GM21825 (cell line): ENCODE measurements at regions not wholly inside any gene's neighbourhood (a gene's known extent, or its start where the extent isn't known, plus 50 kb on each side); places are given as distances from the start of the nearest gene placed in this dataset.

Experiments used
- ATAC-seq: cut with Tn5 transposase; IDR thresholded peaks from one replicate; pipeline ENCODE4 v1.9.1; 2021; ENCODE audit warnings: mild to moderate bottlenecking, moderate library complexity; ENCODE audit not compliant: unreplicated experiment

DNA sequence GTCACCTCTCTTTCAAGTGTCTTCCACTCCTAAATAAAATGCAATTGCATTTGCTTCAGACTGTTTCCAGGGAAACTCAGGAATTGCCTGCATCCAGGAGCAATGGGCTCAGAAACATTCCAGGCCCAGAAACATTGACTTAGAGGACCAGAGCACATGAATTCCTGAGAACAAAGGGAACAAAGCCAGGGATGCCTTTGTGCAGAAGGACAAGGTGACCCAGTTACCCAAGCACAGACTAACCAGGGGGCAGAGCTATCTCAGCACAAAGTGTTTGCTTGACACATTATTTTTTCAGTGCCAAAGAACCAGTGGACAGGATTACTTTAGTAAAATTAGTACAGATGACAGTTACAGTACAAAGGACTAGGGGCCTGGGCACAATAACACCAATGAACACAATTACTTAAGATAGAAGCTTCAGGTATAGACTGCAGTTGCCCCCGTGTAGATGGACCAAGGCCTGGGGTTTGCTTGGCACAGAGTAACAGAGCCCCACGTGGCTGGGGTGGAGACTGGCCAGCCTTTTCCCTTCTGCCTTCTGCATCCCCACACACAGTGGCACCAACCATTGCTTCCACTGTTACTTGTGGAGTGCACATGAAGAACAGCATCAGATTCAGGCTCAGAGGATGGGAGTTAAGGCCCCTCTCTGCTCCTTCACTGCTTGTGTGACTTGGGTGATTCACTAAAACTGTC is 500.8 kb downstream of the INSC start:
- no peak for ATAC-seq

DNA sequence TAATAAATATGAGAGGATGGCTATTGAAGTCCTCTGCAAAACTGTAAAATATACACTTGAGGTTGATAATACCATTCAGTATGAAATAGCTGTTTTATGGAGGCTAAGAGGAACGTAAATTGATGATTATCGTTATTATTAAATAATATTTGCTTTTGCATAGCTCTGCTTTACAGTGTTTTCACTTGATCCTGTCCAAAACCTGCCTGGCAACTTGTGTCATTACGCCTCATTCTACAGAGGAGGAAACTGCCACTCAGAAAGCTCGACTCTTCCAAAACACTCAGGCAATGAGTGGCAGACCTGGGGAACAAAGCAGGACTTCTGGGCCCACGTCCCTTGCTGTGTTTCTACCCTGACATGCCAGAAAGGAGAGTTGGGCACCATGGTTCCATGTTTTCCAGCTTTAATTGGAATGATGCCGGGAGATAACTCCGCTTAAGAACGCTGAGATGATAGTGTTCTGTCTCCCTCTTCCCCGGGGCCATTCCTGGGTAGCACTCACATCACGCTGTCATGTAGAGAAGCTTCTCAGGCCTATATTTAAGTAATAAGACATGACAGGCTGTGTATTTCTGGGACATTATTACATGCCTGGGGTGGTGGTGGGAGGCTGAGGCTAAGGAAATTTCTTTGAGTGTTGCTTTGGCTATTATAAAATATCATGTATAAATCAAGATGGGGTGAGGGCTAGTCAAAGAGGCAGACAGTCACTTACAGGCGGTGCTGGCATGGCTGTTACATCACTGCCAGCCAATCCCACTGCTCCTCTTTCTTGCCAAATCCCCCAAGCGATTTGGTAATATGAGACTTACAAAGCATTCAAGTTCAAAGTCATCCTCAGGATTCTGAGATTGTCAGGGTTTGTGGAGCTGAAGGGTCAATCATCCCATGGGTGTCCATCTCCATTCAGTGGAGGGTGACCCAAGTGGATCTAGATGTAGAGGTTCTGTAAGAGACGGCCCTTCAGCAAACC is 501.7 kb downstream of the INSC start:
- ATAC-seq, result no peak

DNA sequence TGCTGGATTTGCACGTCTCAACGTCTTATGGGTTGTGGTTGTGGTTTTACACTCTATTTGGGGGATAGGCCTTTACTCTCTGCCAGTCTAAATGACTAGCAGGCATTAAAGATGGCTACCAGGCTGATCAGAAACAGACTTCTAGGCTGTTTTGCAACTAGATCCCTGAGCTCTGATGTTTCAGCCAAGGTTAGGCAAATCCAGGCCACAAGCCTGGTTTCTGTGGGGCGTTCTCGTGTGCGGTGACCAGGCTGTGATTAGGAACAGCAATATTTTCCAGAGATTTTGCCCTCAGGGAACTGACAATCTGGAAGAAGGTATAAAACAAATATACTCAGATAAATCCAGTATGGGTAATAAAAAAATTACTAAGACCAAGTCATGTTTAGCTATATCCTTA is 502.4 kb downstream of the INSC start:
- no peak for ATAC-seq

DNA sequence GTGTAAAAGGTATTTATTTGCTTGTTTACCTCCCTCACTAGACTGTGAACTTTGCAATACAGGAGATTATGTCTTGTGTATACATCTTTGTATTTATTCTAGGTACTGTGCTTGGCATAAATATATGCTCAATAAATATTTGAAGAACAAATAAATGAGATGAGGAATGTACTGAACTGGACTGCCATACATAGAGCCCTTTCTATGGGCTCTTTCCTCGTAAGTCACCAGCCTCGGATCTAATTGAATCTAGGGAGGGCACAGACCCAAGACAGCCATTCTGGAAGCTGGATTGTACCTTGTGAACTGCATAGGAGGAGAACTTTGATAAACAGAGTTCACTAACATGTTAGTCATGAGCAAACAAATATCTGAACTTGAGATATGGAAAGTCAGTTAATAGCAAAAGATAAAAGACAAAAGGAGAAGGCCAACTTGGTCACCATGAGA is 503.9 kb downstream of the INSC start:
- no peak for ATAC-seq

DNA sequence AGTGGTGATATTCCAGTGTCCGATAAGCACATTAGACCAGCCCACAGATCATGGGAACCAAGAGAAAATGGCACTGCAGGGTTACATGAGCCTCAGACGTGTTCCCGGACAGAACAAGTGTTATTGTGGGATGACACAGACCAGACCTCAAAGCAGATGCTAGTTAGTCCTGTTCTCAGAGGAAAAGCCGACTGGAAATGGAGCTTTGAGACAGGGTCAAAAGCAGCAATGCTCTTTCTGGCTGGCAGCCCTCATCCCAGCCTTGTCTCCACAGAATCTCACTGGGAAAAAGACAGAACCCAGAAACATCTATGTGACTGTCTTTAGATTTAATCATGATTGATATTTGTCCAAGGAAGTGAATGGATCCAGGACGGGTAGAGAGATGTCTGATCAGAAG is 506.8 kb downstream of the INSC start:
- ATAC-seq, result no peak

DNA sequence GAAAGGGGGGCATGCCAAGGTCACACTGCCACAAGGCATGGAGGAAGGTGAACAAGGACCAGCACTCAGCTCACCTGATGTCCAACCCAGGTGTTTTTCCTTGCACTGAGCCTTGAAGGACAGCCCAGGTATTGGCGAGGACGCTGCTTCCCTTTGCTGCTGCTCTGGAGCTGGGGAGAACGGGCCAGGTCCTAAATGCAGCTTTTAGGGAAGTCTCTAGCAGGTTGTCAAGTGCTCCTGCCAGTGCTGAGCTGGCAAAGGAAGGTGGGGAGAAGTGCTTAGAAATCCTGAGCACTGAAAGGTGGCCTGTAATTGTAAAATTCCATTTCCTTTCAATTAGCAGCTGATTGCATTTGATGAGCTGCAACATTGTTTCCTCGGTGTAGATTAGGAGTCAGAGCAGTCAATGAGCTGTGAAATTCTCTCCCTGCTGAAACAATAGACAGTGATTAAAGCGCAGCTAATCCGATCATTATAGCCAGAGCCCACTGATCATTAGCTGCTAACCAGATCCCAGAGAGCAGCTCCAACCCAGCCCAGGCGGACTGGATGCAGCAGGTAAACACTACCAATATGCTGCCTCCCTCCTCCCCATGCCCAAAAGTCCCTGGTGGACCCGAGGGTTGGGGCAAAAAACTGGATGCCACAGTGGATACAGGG is 507.6 kb downstream of the INSC start:
- ATAC-seq, result no peak

DNA sequence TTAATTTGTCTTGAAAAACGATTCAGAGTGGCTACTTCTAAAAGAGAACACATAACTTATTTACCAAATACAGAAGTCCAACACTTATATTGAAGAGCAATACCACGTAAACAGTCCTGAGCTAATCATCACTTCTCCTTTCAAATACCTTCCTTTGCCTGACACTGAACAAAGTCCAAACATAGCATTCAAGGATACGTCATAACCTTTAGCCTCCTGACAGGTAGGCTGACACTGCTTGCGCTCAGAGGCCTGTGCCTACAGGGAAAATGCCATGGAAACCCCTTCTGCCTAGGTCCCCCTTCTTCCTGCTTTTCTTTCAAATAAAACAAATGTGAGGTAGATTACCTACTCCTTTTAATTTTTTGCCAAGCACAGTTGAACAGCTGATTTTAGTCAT is 510.0 kb downstream of the INSC start:
- ATAC-seq, result no peak

DNA sequence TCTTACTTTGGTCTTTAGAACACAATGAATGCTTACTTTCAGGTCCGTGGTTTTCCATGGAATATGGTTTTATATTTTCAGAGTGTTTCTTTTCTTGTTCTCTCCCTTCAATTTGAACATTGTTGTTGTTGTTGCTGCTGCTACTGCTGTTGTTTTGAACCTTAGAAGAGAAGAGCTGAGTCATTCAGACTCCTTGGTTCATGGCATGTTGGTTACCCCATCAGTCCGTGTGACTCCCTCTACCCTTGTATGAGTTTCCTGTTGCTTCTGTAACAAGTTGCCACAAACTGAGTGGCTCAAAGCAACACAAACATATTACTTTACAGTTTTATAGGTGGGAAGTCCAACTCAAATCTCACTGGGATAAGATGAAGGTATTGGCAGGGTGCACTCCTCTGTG is 511.0 kb downstream of the INSC start:
- no peak for ATAC-seq

DNA sequence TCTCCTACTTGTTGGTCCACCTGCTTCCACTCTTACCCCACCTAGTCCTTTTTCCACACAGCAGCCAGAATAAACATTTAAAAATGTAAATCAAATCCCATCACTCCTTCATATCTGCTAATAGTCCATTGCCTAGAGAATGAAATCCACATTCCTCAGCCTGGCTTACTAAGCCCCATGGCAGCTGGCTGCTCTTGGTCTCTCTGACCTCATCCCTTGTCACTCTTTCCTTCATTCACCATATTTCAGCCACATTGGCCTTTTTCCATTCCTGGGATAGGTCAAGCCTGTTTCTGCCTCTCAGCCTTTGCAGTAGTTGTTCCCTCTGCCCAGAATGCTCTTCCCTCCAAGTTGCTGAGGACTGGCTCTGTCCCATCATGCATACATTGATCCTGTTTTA is 512.8 kb downstream of the INSC start:
- ATAC-seq, result no peak

DNA sequence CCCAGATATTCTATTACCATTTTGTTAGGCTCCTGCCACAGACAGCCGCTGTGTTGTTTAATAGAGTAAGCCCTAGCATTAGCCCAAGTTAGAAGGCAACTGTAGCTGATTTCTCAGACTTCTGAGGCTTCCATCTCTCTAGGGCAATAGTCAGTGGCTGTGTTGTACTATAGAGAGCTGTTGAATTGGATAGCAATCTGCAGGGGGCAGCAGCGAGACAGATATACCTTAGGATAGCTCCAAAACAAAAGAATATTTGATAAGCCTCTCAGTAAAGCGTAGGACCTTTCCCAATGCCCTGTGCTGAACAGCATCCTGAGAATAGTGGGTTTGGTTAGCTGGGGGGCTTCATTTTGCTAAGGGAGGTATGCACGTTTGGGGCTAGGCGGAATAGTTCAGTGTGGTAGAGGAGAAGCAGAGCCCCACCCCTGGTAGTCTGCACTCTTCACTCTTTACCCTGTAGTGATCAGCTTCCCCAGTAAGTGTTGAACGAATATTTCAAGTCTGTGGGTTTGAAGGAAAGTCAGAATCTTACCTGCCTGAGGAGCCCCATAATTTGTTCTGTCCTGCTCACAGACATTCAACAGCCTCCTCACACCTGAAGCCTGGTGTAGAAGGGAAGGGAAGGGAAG is 515.1 kb downstream of the INSC start:
- no peak for ATAC-seq

DNA sequence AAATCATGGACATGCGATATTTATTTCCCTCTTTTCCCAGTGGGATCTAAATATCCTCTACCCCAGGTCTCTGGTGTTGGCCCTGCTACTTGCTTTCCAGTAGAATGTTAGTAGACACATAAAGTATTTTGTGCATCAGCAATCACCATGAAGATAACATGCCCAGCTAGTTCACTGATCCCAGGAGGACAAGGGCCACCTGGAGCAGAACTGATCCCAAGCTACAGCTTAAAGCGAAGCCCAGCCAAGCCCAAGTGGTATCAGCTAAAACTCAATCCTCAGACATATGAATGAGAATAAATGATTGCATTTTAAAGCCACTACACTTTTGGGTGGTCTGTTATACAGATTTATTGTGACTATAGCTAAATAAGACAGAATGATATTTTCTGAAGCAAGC is 516.2 kb downstream of the INSC start:
- ATAC-seq, result no peak

DNA sequence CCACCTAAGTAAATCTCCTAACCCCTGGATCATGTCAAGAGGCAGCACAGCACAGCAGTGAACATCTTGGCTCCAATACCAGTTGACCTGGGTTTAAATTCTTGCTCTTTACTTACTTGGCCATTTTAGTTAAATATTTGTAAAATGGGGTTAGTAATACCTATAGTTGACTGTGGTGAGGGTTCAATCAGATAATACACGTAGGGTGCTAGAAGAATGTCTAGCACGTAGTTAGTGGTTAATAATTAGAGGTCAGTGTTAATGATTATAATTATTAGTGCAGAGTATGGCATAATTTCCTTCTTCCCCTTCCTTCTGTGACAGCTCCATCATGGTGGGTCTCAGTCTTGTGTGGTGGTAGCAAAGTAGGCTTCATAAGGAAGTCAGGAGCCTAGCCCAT is 520.8 kb downstream of the INSC start:
- ATAC-seq, result no peak

DNA sequence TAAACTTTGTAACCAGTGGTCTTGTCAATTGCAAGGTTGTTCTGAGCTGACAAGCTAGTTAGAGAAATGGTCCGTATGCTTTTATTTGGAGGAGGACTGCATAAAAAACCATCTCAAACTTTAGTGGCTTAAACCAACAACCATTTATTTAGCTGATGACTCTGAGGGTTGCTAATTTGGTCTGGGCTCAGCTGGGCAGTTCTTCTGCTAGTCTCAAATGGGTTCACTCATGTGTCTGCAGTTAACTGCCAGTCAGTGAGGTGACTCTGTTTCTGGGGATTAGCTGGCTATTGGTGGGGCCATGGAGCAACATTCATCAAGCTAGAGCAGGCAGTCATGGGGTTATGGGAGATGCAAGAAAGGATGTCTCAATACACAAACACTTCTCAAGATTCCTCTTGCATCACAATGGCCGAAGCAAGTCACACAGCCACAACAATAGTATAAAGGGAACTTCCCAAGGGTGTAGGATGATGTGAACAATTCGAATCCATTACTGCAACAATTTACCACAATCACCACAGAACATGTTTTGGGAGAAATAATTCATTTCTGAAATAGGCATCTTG is 521.9 kb downstream of the INSC start:
- ATAC-seq, result no peak

DNA sequence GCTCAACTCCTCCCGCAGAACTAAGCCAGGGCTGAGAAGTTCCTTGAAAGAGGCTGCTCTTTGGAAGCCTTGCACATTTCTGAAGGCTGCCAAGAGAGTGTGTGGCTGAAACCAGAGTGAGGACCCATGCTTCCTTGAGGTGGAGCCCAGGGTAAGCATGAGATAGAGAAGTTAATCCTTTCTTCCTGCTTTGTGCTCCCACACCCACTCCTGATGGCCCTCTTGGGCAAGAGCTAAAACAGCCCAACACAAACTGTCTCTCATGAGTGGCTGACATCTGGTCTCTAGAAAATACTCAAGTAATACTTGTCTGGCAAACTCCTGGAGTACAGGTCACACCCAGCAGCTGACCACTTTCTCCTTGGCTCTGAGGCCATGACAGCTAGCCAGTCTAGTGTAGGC is 523.7 kb downstream of the INSC start:
- ATAC-seq, result no peak

DNA sequence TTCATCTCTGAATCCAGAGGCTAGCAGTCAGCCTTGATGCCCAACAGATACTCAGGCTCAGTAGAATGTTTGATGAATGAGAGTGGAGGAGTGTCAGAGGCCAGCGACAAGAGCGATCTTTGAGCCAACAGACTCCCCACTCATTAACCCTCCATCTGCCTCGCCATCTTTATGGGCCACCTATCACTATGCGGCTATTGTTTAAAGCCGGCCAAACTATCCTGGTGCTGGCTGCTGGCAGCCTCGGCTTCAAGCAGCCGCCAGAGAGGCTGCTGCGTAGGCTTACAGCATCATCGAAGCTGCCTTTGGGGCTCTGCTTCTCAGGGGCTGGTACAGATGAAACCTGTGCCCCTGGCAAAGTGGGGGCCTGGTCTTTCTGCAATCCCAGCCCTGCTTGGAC is 525.6 kb downstream of the INSC start:
- ATAC-seq, result no peak

DNA sequence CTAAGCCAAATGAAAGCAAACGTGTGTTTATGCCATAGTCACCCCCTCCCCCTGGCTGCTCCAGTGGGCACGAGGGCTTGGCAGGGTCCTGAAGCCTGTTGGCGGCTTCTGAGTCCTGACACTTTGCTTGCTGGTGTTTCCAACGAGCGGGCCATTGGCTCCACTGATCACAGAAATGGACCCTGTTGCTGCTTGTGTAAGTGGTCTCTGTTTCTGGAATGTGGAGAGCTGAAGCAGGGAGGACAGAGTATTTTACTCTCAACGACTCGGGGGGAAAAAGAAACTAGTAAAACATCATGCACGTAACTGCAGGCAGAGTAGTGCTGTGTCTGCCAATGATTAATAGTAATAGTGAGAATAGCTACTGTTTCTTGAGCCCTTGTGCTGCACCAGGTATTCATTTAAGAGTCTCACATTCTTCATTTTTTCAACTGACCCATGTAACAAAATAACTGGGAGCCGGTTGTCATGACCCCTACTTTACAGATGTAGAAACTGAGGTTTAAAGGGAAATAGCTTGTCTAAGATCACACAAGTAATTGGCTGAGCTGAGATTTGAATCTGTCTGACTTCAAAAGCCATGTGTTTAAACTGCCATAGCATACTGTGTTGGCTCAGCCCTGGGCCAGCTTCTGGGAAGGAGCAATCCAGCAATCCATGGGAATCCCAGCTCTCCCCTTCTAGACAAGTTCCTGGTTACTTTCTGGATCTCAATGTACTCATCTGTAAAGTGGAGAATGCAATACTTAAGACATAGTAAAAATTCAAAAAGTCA is 526.7 kb downstream of the INSC start:
- ATAC-seq, result no peak

DNA sequence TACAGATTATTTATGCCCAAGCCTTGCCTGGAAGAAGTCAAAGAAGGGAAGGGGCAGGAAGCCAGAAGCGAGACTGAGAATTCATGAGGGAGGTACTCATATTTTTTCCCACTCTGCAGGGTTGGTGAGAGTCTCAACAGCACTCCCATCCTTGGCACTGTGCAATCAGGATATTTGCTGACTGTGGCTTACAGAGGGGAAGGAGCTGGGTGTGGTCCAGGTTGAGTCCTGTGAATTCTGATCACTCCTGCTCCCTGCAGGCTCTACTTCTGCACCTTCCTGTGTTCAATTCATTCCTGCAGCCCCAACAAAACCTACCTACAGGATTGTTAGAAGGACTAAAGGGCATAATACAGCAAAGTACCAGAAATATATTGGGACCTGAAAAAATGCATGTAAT is 530.5 kb downstream of the INSC start:
- ATAC-seq, result no peak

DNA sequence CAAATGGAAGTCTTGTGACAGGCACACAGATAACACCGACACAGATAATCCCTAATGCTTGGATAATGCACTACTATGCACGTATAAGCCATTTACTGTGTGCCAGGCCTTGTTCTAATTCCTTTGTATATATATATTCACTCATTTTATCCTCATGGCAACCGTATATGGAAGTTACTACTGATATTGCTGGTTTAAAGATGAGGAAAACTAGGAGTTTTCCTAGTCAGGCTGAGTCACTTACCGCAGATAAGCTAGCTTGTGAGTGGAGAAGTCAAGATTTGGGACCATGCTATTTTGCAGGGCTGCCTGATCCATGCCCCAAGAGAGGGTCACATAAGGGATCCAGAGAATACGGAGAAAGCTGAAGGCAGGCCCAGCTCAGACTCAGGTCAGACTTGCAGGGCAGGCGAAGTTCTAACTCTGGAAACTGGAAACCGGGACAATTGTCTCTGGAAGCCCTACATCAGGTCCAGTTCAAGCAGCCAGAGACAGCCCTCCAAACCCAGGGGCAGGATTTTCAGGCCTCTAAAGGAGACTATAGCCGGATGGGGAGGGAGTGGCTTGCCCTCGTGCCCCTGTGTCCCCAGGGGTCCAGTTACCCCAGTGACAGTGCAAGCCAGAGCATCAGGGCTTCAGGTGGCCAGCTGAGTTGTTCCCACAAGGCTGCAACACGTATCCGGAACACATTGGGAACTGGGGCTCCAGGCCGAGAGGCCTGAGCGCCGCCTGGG is 534.8 kb downstream of the INSC start:
- peak; percentile 17 for ATAC-seq
